ENCODE measurements at regions not wholly inside any gene's neighbourhood (a gene's known extent, or its start where the extent isn't known, plus 50 kb on each side); places are given as distances from the start of the nearest gene placed in this dataset.
"Not testable (repeated sequence)": the region's sequence is repeated elsewhere in the genome, so short reads cannot be mapped to it uniquely, and the experiment has no call there.

DNA sequence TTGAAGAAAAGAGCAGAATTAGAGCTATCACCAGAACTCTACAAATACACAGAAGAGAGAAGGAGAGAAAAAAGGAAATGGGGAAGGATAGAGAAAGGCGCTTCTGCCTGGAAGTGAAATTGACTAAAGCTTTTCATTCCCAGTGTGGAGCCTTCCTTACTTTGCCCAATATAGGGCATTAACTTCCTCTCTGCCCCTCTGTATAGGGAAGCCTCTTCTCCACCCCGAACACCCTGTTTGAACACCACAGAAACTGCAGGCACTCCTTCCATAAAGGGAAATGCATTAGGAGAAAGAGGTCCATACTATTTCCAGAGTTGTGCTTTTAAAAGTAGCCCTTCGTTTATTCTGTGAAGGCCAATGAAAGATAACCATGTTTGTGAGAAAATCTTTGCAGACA lies 248.5 kb downstream of the RAP2B start:
- Histone ChIP-seq H3K9ac (ENCODE audit: low read length) (no peak overlapping the region), H3K27ac (ENCODE audit: low read length) (no peak overlapping the region), H3K4me3 (ENCODE audit: low read length) (no peak overlapping the region), H3K27me3 (ENCODE audit: low read depth, low read length) (no peaks in the 10 kb centered on the region), H3K79me2 (ENCODE audit: low read length) (no peaks in the 10 kb centered on the region), H3K36me3 (replicated peaks; ENCODE audit: low read depth, low read length) (no peaks in the 10 kb centered on the region), H3K4me1 (ENCODE audit: low read length) (no peaks in the 10 kb centered on the region), H4K20me1 (ENCODE audit: insufficient read depth, low read length) (no peaks in the 10 kb centered on the region), H2AFZ (ENCODE audit: low read depth, low read length) (no peak overlapping the region), H3K4me2 (ENCODE audit: low read length) (no peak overlapping the region), H3K9me3 (ENCODE audit: insufficient read depth, low read length) (no peaks in the 10 kb centered on the region)
- no peak for TF ChIP-seq CTCF (IDR thresholded peaks at IDR 0.05; ENCODE audit: low read depth, low read length)
- no peak for TF ChIP-seq EZH2phosphoT487 (IDR thresholded peaks at IDR 0.05; ENCODE audit: low read depth)

DNA sequence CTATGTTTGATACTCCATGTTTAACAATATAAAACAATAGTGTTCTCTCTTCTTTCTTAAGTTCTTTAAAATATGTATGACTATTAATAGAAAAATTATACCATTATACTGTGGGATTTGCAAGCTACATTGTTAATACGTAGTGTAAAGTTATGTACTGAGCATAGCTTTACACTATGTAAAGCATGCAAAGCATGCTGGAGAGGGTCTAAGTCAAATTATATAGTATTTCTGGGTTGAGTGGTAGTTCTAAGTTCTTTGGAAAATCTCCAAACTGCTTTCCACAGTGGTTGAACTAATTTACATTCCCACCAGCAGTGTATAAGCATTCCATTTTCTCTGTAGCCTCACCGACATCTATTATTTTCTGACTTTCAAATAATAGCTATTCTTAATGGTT lies 253.0 kb downstream of the RAP2B start:
- no peak overlapping the region for H3K27ac ChIP-seq (ENCODE audit: low read length)
- no peak overlapping the region for H3K4me3 ChIP-seq (ENCODE audit: low read length)
- peaks cover 3% of the 10 kb centered on the region for H3K36me3 ChIP-seq (replicated peaks; ENCODE audit: low read depth, low read length)
- H2AFZ ChIP-seq (ENCODE audit: low read depth, low read length) = no peak overlapping the region
- H3K9me3 ChIP-seq (ENCODE audit: insufficient read depth, low read length) = no peaks in the 10 kb centered on the region
- no peak for TF ChIP-seq EZH2phosphoT487 (IDR thresholded peaks at IDR 0.05; ENCODE audit: low read depth)
- no peak for TF ChIP-seq CTCF (IDR thresholded peaks at IDR 0.05; ENCODE audit: low read depth, low read length)
- no peaks in the 10 kb centered on the region for H4K20me1 ChIP-seq (ENCODE audit: insufficient read depth, low read length)
- no peaks in the 10 kb centered on the region for H3K79me2 ChIP-seq (ENCODE audit: low read length)
- no peaks in the 10 kb centered on the region for H3K27me3 ChIP-seq (ENCODE audit: low read depth, low read length)
- no peak overlapping the region for H3K9ac ChIP-seq (ENCODE audit: low read length)
- no peak overlapping the region for H3K4me2 ChIP-seq (ENCODE audit: low read length)
- H3K4me1 ChIP-seq (ENCODE audit: low read length) = no peaks in the 10 kb centered on the region

DNA sequence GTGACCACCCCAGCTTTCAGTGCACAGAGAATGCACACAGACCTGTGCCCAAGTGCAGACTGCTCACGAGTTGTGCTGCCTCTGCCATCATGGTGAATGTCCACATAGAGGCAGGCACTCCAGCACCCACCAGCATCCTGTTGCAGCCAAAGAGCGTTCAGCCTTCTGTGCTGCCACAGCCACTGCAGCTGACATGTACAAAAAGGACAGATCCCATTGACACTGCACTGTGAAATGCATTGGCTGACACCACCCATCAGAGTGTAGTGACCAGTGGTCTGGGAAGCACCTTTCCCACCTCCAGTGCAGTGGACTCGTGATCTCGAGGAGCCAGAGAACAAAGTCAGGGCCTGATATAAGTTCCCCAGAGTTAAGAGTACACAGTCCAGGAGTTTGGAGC lies 260.3 kb downstream of the RAP2B start:
- no peaks in the 10 kb centered on the region for H3K79me2 ChIP-seq (ENCODE audit: low read length)
- no peak overlapping the region for H3K4me2 ChIP-seq (ENCODE audit: low read length)
- no peak overlapping the region for H3K4me3 ChIP-seq (ENCODE audit: low read length)
- H3K36me3 ChIP-seq (replicated peaks; ENCODE audit: low read depth, low read length) = peaks cover 3% of the 10 kb centered on the region
- no peak overlapping the region for H3K27ac ChIP-seq (ENCODE audit: low read length)
- 0 out of 2 replicates have a peak, but pooled peaks cover 4% of the 10 kb centered on the region for H3K9me3 ChIP-seq (ENCODE audit: insufficient read depth, low read length)
- no peaks in the 10 kb centered on the region for H3K4me1 ChIP-seq (ENCODE audit: low read length)
- no peak overlapping the region for H3K9ac ChIP-seq (ENCODE audit: low read length)
- H3K27me3 ChIP-seq (ENCODE audit: low read depth, low read length) = no peaks in the 10 kb centered on the region
- no peaks in the 10 kb centered on the region for H4K20me1 ChIP-seq (ENCODE audit: insufficient read depth, low read length)
- TF ChIP-seq EZH2phosphoT487 (IDR thresholded peaks at IDR 0.05; ENCODE audit: low read depth) (no peak), CTCF (IDR thresholded peaks at IDR 0.05; ENCODE audit: low read depth, low read length) (no peak)
- H2AFZ ChIP-seq (ENCODE audit: low read depth, low read length) = no peak overlapping the region

DNA sequence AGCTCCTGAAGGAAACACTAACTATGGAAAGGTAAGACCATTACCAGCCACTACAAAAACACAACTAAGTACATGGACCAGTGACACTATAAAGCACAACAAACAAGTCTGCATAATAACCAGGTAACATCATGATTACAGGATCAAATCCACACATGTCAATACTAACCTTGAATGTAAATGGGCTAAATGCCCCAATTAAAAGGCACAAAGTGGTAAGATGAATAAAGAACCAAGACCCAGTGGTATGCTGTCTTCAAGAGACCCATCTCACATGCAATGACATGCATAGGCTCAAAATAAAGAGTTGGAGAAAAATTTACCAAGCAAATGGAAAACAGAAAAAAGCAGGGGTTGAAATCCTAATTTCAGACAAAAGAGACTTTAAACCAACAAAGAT lies 261.8 kb downstream of the RAP2B start:
- H4K20me1 ChIP-seq (ENCODE audit: insufficient read depth, low read length); H3K27ac ChIP-seq (ENCODE audit: low read length); H3K4me1 ChIP-seq (ENCODE audit: low read length); H2AFZ ChIP-seq (ENCODE audit: low read depth, low read length); H3K4me3 ChIP-seq (ENCODE audit: low read length); H3K79me2 ChIP-seq (ENCODE audit: low read length); H3K9ac ChIP-seq (ENCODE audit: low read length); H3K27me3 ChIP-seq (ENCODE audit: low read depth, low read length); H3K9me3 ChIP-seq (ENCODE audit: insufficient read depth, low read length); H3K4me2 ChIP-seq (ENCODE audit: low read length); H3K36me3 ChIP-seq (replicated peaks; ENCODE audit: low read depth, low read length): not testable (repeated sequence)

- no peak overlapping the region for H3K4me2 ChIP-seq (ENCODE audit: low read length)
- no peak overlapping the region for H3K27ac ChIP-seq (ENCODE audit: low read length)
- no peaks in the 10 kb centered on the region for H4K20me1 ChIP-seq (ENCODE audit: insufficient read depth, low read length)
- no peak overlapping the region for H3K4me3 ChIP-seq (ENCODE audit: low read length)
- no peaks in the 10 kb centered on the region for H3K36me3 ChIP-seq (replicated peaks; ENCODE audit: low read depth, low read length)
- no peak for TF ChIP-seq CTCF (IDR thresholded peaks at IDR 0.05; ENCODE audit: low read depth, low read length)
- TF ChIP-seq EZH2phosphoT487 (IDR thresholded peaks at IDR 0.05; ENCODE audit: low read depth) = no peak
- no peaks in the 10 kb centered on the region for H3K27me3 ChIP-seq (ENCODE audit: low read depth, low read length)
- no peak overlapping the region for H2AFZ ChIP-seq (ENCODE audit: low read depth, low read length)
- 0 out of 2 replicates have a peak, but pooled peaks cover 4% of the 10 kb centered on the region for H3K9me3 ChIP-seq (ENCODE audit: insufficient read depth, low read length)
- no peaks in the 10 kb centered on the region for H3K79me2 ChIP-seq (ENCODE audit: low read length)
- H3K9ac ChIP-seq (ENCODE audit: low read length) = no peak overlapping the region
- no peaks in the 10 kb centered on the region for H3K4me1 ChIP-seq (ENCODE audit: low read length)
Observed at GRCh38 chr3:153426344-153426743, 264.3 kb downstream of the RAP2B start.
